ENCODE measurements at regions not wholly inside any gene's neighbourhood (a gene's known extent, or its start where the extent isn't known, plus 50 kb on each side); places are given as distances from the start of the nearest gene placed in this dataset.

GRCh38 chr12:115259968-115260747, 576.2 kb upstream of the TBX3 start:
- DNase-seq (ENCODE audit: low spot score) = no peak

DNA sequence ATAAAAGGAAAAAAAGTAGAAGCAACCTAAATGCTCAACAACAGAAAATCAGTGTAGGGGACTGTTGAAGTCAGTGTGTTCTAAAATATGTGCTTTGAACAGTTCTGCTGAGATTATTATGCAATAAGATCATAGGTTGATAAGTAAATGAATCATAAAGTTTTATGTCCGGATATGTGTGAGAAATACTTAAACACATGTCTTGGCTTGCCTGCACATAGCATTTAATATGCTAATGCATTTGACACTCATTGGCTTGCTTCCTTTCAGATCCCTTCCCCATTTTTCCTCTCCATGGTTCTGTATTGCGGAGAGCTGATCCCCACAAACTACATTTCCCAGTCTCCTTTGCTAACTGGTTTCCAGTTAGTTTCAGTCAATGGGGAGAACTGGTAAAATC, 573.8 kb upstream of the TBX3 start:
- DNase-seq (ENCODE audit: low spot score) = no peak

- no peak for DNase-seq (ENCODE audit: low spot score)
These were observed 572.0 kb upstream of the TBX3 start for GRCh38 chr12:115255962-115256361.

DNA sequence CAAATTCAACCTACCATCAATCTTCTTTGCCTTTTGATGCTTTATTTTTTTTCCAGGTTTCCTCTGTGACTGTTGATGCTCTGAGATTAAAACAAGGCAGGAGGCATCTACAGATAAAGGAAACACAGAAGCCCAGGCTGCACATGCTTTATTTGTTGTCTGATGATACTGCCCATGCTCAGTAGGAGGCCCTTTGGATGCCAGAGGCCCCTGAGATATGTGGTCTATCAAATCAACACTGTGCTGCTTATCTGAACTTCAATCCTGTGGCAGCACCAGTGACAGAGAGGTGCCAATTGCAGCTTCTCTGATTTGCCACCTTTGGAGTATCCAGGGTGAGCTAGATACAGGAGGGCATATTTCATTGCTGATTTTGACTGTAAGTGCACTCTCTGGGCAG, 571.3 kb upstream of the TBX3 start:
- DNase-seq (ENCODE audit: low spot score) = no peak

DNA sequence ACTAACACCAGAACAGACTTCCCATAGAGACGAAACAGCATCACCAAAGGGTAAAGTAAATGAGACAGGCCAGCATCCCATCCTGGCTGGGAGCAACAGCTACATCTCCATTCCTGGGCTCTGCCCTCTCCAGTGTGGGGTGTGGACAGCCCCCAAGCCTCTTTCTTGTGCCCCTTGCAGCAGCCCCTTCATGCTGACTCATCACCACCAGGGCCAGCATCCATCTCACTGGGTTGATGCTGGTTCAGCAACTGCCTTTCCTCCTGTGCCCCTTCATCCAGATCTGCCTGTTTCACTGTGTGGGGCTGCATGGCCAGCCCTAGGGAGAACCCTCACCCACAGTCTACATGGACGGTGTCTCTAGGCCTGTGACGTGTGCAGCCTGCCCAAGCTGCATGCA, 569.1 kb upstream of the TBX3 start:
- no peak for DNase-seq (ENCODE audit: low spot score)

- DNase-seq (ENCODE audit: low spot score) = no peak
These were observed 567.8 kb upstream of the TBX3 start for GRCh38 chr12:115251727-115252126.

DNA sequence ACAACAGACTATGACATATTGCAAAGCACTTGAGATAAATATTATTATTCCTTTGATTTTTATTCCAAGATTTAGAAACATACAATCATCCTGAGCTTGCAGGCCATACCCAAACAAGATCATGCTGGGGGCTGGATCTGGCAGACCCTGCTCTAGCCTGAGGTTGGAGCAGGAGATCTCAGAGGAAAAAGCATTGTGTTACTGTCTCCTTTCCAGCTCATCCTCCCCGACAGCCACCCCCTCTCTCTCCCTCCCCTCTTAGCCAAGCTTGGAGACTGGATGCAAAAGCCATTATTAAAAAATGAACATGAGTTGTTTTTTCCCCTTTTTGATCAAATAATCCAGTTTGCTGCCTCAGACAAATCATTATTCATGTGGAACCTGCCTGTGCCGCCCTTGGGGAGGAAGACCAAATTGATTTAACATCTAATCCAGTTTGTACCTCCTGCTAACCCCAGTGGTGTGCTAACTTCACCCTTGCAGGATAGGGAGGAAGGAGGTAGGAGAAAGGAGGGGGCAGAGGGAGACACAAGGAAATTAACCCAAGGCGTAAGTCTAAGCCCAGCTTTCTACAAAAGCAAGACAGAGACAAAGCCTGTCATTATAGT, 565.8 kb upstream of the TBX3 start:
- DNase-seq (ENCODE audit: low spot score) = no peak

DNA sequence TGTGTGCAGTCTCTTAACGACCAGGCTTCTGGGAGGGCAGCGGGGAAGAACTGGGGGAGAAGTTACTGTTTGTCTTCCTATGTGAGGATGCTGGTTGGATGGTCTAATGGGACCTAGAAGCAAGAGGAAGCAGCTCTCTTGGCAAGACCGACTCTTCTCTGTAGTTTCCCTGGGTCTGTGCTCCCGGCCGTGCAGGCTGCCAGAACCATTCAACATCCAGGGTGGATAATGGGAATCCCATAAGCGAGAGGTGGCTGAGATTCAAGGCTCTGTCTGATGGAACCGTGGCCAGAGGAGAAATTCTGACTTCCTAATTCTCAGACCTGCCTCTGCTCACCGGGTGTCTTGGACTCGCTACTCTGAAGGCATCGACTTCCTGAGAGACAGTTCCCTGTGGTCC, 561.0 kb upstream of the TBX3 start:
- no peak for DNase-seq (ENCODE audit: low spot score)

- no peak for DNase-seq (ENCODE audit: low spot score)
These were observed 560.1 kb upstream of the TBX3 start for GRCh38 chr12:115243933-115244628.

- no peak for DNase-seq (ENCODE audit: low spot score)
These were observed 556.3 kb upstream of the TBX3 start for GRCh38 chr12:115240251-115240650.

DNA sequence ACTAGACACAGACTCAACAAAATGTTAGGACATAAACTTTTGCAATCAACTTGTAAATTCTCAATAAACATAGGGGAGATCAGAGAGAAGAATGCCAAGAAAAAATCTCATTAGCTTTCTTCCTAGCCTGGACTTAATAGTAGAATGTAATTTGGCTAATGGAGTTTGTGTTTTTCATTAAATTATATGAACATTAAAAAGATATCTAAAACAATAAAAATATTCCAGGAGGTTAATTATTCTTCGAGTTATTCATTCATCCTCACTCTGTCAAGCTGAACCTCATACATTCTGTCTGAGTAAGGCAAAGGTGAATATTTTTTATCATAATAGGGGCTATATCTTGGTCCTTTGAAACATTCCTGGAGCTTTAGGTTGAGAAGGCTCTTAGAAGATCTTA, 551.9 kb upstream of the TBX3 start:
- no peak for DNase-seq (ENCODE audit: low spot score)

- peak; percentile 57 for DNase-seq (ENCODE audit: low spot score)
These were observed 550.0 kb upstream of the TBX3 start for GRCh38 chr12:115233891-115234543.

GRCh38 chr12:115232455-115233156, 548.6 kb upstream of the TBX3 start:
- no peak for DNase-seq (ENCODE audit: low spot score)

GRCh38 chr12:115230606-115231005, 546.6 kb upstream of the TBX3 start:
- no peak for DNase-seq (ENCODE audit: low spot score)

DNA sequence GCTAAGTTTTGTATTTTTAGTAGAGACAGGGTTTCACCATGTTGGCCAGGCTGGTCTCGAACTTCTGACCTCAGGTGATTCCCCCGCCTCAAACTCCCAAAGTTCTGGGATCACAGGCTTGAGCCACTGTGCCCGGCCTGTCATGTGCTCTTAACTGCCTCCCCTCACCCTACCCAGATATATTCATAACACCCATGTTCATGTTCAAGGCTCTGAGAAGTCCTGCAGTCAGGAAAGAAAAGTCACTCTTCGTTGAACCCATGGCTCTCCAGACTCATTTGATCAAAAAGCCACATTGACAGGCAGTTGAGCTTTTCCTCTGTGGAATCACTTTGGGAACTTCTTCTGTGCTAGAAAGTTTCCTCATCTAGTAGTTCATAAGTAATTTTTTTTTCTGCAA, 545.5 kb upstream of the TBX3 start:
- DNase-seq (ENCODE audit: low spot score) = no peak

GRCh38 chr12:115228434-115228833, 544.5 kb upstream of the TBX3 start:
- DNase-seq (ENCODE audit: low spot score) = no peak

DNA sequence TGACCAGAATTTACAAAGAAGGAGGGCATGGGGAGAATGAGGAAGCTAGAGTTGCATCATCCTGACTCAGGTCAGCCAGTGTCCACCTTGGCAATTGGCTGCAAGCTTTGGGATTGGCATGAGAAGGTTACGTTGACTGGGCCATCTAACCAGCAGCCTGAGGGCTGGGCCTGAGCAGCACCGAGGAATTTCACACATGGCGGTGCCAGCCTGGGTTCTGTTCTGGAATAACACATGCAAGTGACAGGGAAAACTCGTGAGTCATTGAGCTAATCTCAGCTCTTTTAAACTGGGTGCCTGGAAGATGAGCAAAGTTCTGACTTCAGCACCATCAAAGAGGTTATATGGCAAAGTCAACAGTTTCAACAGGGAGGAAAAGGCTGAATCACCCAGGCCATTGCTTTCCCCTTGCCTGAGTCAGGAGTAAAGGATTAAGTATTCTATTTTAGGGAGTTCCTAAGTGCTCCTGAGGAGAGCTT, 543.2 kb upstream of the TBX3 start:
- DNase-seq (ENCODE audit: low spot score) = no peak

DNA sequence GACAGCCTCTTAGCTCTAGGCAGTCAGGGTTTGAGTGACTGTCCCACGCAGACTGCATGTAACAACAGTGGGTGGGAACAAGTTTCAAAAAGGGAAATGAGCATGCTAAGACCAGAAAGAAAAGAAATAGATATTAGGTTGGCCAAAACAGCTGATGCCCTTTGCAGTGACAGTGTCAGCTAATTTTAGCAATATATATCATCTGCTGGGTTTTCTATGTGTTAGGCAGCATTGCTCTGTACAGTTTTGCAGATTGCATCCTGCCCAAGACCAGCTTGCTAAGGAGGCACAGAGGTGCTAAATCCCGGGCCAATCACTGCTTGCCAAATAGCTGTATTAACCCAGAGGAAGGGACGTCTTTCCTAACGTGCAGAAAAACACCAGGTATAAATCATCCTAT, 541.9 kb upstream of the TBX3 start:
- no peak for DNase-seq (ENCODE audit: low spot score)

- DNase-seq (ENCODE audit: low spot score) = no peak
These were observed 540.0 kb upstream of the TBX3 start for GRCh38 chr12:115223991-115224390.

DNA sequence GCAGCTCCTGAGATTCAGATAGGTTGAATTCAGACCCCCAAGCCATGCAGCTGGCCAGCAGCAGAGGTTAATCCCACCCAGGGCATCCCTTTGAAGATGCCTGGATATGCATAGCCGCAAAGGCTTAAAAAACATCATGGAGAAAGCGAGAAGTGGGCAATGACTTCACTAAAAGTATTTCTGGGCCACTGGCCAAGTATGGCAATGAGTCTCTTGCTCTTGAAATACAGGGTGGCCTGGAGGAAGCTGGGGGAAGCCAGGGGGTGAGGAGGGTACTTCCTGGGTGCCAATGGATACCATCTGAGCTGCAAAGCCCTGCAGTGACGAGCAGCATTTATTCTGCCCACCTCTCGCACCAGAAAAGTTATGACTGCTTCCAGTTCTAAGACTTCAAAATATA, 539.3 kb upstream of the TBX3 start:
- DNase-seq (ENCODE audit: low spot score) = no peak

- no peak for DNase-seq (ENCODE audit: low spot score)
These were observed 538.2 kb upstream of the TBX3 start for GRCh38 chr12:115222220-115222619.

DNA sequence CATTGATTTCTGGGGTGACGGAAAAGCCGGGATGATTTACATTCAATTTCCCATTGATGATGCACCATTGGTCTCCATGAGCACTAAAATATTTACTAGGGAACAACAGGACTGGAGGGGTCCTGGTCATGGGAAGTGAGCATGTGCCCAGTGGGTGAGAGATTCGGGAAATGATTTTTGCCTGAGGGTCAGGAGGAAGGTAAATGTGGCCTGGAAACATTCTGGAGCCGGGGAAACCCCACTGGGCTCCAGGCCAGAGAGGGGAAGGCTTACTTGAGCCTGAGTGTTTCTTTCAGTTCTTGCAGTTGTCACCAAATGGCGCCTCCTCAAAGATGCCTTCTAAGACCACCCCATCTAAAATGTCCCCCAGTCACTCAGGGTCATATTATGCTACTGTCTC, 532.3 kb upstream of the TBX3 start:
- no peak for DNase-seq (ENCODE audit: low spot score)

All from iPS-NIHi11 (cell line).